Adrenal gland (tissue), 5 donors: ENCODE measurements at regions not wholly inside any gene's neighbourhood (a gene's known extent, or its start where the extent isn't known, plus 50 kb on each side); places are given as distances from the start of the nearest gene placed in this dataset.

Experiments used
- CTCF ChIP-seq, 6 experiments: fragments of 450-650 bp in 4 of 6; fragments of 200-600 bp in 2 of 6; sonication (generic) in 1 of 6; IDR thresholded peaks; 1 replicate in 5 of 6; 2 replicates in 1 of 6; pipeline versions ENCODE4 v1.5.1 to v1.8.0; 2016 to 2021; ENCODE audit warnings: antibody characterized with exemption in 6 of 6, mild to moderate bottlenecking in 2 of 6, moderate library complexity in 1 of 6
- POLR2A ChIP-seq, 2 donors: fragments of 450-650 bp; IDR thresholded peaks; one replicate each; pipeline ENCODE4 v1.6.1; 2017; ENCODE audit warnings: antibody characterized with exemption in 2 of 2, mild to moderate bottlenecking in 2 of 2, moderate library complexity in 1 of 2
- donor health status: DM: no; HTN: no; CAD: no.

GRCh38 chr2:15111718-15112117 is 449.4 kb downstream of the NBAS start:
- TF ChIP-seq CTCF (IDR thresholded peaks at IDR 0.05) (no peak), POLR2A (IDR thresholded peaks at IDR 0.05) (no peak)
